SH-SY5Y (cell line): ENCODE measurements at regions not wholly inside any gene's neighbourhood (a gene's known extent, or its start where the extent isn't known, plus 50 kb on each side); places are given as distances from the start of the nearest gene placed in this dataset.
A peak's percentile ranks its signal among the peaks of the same experiment; 100 is the strongest.

Experiments
- GATA2 ChIP-seq: IDR thresholded peaks from 2 replicates; pipeline ENCODE4 v1.6.1; 2011; ENCODE audit warnings: mild to moderate bottlenecking, low read depth, low read length
- GATA3 ChIP-seq: IDR thresholded peaks from 2 replicates; pipeline ENCODE4 v1.6.1; 2011; ENCODE audit warnings: low read depth, mild to moderate bottlenecking, low read length, moderate library complexity

GRCh38 chr9:79968533-79968932, 396.8 kb downstream of the TLE4 start:
- TF ChIP-seq GATA2 (no peak), GATA3 (no peak)

DNA sequence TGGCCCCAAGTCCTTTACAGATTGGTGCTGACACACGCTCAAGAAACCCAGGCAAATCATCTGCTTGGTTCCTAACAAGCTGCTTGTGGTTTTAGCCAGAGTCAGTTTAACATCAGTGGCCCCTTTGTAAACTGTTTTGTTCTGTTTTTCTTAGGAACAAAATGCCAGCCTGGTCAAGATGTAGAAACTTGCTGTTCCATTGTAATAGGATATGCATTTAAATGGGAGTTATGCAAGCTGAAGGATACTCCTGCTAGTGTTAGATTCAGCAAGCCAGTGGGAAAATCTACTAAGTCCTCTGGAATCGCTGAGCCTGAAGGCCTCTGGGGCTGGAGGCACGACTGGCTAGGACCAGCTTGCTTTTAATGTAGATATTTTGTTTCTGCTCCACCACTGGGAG, 391.1 kb downstream of the TLE4 start:
- TF ChIP-seq GATA3 (no peak), GATA2 (no peak)

DNA sequence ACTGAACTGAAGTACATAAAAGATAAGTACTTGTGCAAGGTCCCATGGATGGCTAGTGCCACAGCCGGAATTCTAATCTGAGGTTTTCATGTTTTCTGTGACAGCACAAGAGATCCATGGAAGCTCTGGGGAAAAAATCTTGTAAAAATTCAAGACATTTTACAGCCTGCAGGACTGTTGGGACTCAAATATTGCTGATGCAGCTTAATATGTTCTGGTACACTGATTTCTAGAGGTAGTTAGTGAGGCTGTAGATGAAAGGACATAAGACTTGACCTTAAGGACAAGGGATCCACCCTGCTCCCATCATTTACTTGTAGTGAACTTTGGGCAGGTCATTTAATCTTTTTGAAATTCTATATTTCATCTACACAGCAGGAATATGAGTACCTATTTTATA, 390.4 kb downstream of the TLE4 start:
- no peak for TF ChIP-seq GATA3
- TF ChIP-seq GATA2, result no peak

GRCh38 chr9:79955300-79955699, 383.5 kb downstream of the TLE4 start:
- TF ChIP-seq GATA2 (no peak), GATA3 (no peak)

DNA sequence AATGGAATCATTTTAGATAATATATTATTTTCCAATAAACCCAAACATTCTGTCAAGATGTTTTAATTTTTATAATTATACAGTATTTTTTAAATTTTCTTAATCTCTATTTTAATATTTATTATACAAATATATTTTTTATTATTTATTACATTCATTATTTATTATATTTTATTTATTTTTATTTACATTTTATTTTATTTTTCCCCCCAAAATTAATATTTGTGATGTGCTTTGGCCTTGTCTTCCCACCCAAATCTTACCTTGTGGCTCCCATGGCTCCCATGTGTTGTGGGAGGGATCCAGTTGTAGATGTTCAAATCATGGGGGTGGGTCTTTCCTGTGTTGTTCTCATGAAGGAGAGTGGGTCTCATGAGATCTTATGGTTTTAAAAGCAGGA, 382.1 kb downstream of the TLE4 start:
- TF ChIP-seq GATA3 (no peak), GATA2 (no peak)

DNA sequence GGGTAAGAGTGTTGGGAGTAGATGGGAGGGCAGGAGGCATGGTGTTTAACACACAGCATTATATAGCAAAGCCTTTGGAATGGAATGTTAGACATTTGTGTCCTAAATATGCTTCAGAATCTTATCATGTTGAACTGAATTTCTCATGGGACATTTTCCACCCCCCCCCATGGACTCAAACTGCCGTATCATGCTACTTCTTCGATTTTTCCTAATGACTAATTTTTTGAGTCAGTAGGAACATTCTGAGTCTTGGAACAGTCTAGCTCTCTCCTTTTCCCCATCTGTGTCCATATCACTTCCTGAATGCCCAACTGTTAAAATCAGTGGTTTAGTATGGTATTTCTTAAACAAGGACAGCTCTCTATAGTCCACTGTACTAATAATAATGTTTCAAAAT, 380.6 kb downstream of the TLE4 start:
- TF ChIP-seq GATA2, result no peak

GRCh38 chr9:79946712-79947111, 374.9 kb downstream of the TLE4 start:
- TF ChIP-seq GATA2, result no peak
- TF ChIP-seq GATA3, result no peak

- no peak for TF ChIP-seq GATA3
- no peak for TF ChIP-seq GATA2
These were observed 373.7 kb downstream of the TLE4 start for GRCh38 chr9:79945495-79945894.

DNA sequence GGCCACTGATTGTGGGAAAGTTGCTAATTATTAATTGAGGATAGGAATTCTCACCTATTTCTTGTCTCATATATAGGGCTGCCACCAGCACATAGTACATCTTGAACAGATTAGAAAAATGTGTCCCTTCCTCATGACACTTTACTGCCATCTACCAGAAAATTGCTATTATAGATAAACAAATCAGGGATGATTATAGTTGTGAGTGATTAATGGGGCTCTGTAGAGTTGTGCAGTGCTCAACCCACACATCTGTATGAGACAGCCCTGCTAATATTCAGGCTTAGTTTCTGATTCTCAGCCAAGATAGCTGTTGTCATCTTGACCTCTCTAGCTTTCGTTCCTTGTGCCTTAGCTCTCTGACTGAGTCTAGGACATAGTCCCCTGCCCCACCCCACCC, 373.3 kb downstream of the TLE4 start:
- TF ChIP-seq GATA3 (no peak), GATA2 (no peak)

GRCh38 chr9:79940919-79941318, 369.2 kb downstream of the TLE4 start:
- no peak for TF ChIP-seq GATA3
- TF ChIP-seq GATA2, result no peak

DNA sequence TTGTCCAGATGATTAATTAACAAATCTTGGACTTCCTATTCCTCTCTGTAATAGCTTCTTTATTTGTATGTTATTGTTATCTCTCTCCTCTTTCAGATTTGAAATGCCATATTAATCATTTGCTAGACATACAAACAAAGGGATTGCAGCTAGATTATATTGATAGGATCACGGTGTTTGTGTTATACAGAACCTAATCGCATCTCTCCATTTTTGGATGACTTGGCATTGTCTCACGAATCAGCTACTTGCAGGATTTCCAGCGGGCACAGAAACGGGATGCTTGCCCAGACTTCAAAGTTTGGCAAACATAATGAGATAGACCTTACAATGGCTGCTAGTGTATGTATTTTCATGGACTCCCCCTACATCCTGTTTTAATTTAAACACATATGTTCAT, 368.1 kb downstream of the TLE4 start:
- peak; percentile 45; the same call in 1 of the 2 replicates for TF ChIP-seq GATA2
- 0 out of 2 replicates have a peak, but pooled peaks have one; percentile 40 for TF ChIP-seq GATA3

GRCh38 chr9:79936336-79936735, 364.6 kb downstream of the TLE4 start:
- TF ChIP-seq GATA2, result no peak
- TF ChIP-seq GATA3, result no peak

DNA sequence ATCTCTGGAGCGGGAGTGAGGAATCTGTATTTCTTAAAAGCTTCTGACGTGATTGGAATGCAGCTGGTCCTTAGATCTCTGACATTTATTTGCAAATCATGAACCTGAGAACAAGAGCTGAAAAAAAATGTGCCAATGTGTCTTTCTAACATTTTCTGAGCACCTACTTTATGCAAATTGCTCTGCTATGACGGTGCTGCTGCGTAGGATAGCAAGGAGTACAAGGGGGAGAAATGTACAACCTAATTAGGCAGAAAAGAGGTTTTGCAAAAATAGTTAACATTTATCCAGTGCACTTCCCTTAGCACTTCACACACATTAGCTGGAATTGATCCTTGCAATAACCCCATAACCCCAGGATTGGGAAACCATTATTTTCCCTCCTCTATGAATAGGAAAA, 357.5 kb downstream of the TLE4 start:
- TF ChIP-seq GATA2 (no peak), GATA3 (no peak)

- no peak for TF ChIP-seq GATA2
- TF ChIP-seq GATA3, result no peak
These were observed 357.0 kb downstream of the TLE4 start for GRCh38 chr9:79928661-79929223.

DNA sequence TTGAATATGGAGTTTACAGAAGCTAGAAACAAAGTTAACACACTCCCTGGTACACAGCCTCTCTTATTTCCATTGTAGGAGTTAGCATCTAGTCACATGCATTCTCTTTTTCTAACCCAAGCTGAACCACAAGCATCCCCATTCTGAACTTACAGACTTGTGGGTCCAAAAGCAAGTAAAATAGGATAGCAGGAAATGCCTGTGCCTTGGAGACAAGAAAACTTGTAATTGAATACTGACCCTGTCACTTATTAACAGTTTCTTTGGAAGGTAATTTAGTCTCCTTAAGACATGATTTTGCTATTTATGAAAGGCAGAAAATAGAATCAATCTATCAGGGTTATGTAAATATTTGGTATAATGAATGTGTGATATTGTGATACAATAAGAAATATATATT, 353.6 kb downstream of the TLE4 start:
- no peak for TF ChIP-seq GATA2
- no peak for TF ChIP-seq GATA3

GRCh38 chr9:79924836-79925235, 353.1 kb downstream of the TLE4 start:
- TF ChIP-seq GATA2, result no peak
- no peak for TF ChIP-seq GATA3

GRCh38 chr9:79917421-79917820, 345.7 kb downstream of the TLE4 start:
- TF ChIP-seq GATA2 (no peak), GATA3 (no peak)
